K562 (cell line): ENCODE measurements at regions not wholly inside any gene's neighbourhood (a gene's known extent, or its start where the extent isn't known, plus 50 kb on each side); places are given as distances from the start of the nearest gene placed in this dataset.

ENCODE experiments used
- ATAC-seq: fragments of 200-7000 bp; cut with Tn5 transposase; 3 replicates; pipeline ENCODE4 v1.9.1; 2020; ENCODE audit warnings: moderate library complexity
- BruUV-seq: library from RNA; stranded (reverse); fragments of 400-500 nt; replicated peaks from 2 replicates; lab custom pipeline; 2021; lab: Mats Ljungman, UMichigan
- CTCF ChIA-PET: fragments of 300-600 bp; formaldehyde crosslinking; extraction: SDS; loops from one replicate; lab custom pipeline; 2021; ENCODE audit warnings: low intra/inter-chr PET ratio; lab: Yijun Ruan, JAX
- POLR2A ChIA-PET: fragments of 300-600, 350-650 bp; sonication (Branson Sonifier 250); formaldehyde crosslinking; extraction: SDS; loops from one replicate; lab custom pipeline; 2021; ENCODE audit warnings: antibody characterized with exemption, inconsistent platforms; lab: Yijun Ruan, JAX
- DNase-seq, 4 experiments: peaks; one replicate each; pipeline versions ENCODE4 v3.0.0 to v3.0.0-alpha.2; 2011 to 2018; ENCODE audit warnings: low spot score in 3 of 4, mixed read lengths in 3 of 4; ENCODE audit errors: extremely low read depth in 1 of 4
- FAIRE-seq: peaks from 2 replicates; lab custom pipeline; 2011; peaks lifted over from hg19 to GRCh38; lab: Jason Lieb, UNC
- H2AFZ ChIP-seq: 2 replicates; pipeline ENCODE4 v1.6.0; 2011; ENCODE audit warnings: low read depth, low read length, control low read depth, inconsistent platforms
- H3K27ac ChIP-seq: fragments of 200-600 bp; 3 replicates; pipeline ENCODE4 v1.8.0; 2011; ENCODE audit warnings: low read depth, mild to moderate bottlenecking, control low read depth, inconsistent platforms, low read length, moderate library complexity, mixed read lengths; ENCODE audit errors: extremely low read depth
- H3K27me3 ChIP-seq, 2 experiments: fragments of 300-600 bp in 1 of 2; 2 replicates in 1 of 2; 3 replicates in 1 of 2; pipeline versions ENCODE4 v1.6.0 to v1.8.0; 2011; ENCODE audit warnings: inconsistent platforms in 2 of 2, low read length in 2 of 2, mild to moderate bottlenecking in 1 of 2, mixed read lengths in 1 of 2, moderate library complexity in 1 of 2; ENCODE audit not compliant: control insufficient read depth in 2 of 2, insufficient read depth in 2 of 2
- H3K36me3 ChIP-seq: fragments of 300-600 bp; 3 replicates; pipeline ENCODE4 v1.8.0; 2011; ENCODE audit warnings: mild to moderate bottlenecking, low read length, inconsistent platforms; ENCODE audit not compliant: control insufficient read depth, insufficient read depth
- H3K4me1 ChIP-seq, 2 experiments: fragments of 200-600 bp in 1 of 2; replicated peaks in 1 of 2; 2 replicates in 1 of 2; 3 replicates in 1 of 2; pipeline versions ENCODE4 v1.5.1 to v1.8.0; 2011; ENCODE audit warnings: inconsistent platforms in 2 of 2, low read length in 2 of 2, mild to moderate bottlenecking in 1 of 2, mixed read lengths in 1 of 2, moderate library complexity in 1 of 2; ENCODE audit not compliant: control insufficient read depth in 2 of 2, insufficient read depth in 2 of 2
- H3K4me2 ChIP-seq: 2 replicates; pipeline ENCODE4 v1.6.1; 2011; ENCODE audit warnings: low read length, control low read depth, inconsistent platforms, mixed read lengths; ENCODE audit not compliant: insufficient read depth
- H3K4me3 ChIP-seq: fragments of 200-600 bp; sonication (generic), shearing (Covaris generic); 2 replicates; pipeline ENCODE4 v1.5.1; 2016; ENCODE audit warnings: control low read depth, inconsistent platforms
- H3K79me2 ChIP-seq: fragments of 200-600 bp; 3 replicates; pipeline ENCODE4 v1.8.0; 2011; ENCODE audit warnings: low read length, inconsistent platforms; ENCODE audit not compliant: control insufficient read depth, insufficient read depth
- H3K9ac ChIP-seq, 2 experiments: 2 replicates each; pipeline versions ENCODE4 v1.6.0 to v1.6.1; 2011; ENCODE audit warnings: low read depth in 2 of 2, low read length in 2 of 2, control low read depth in 1 of 2, inconsistent platforms in 1 of 2, mild to moderate bottlenecking in 1 of 2, mixed read lengths in 1 of 2; ENCODE audit not compliant: insufficient read depth in 1 of 2
- H3K9me1 ChIP-seq: one replicate; pipeline ENCODE4 v1.6.0; 2011; ENCODE audit warnings: inconsistent platforms, mild to moderate bottlenecking, low read length, moderate library complexity; ENCODE audit not compliant: control insufficient read depth, insufficient read depth
- H3K9me3 ChIP-seq: replicated peaks from 2 replicates; pipeline ENCODE4 v1.5.1; 2011; ENCODE audit warnings: low read depth, low read length, inconsistent platforms; ENCODE audit not compliant: control insufficient read depth, insufficient read depth
- H4K20me1 ChIP-seq: replicated peaks from 2 replicates; pipeline ENCODE4 v1.6.1; 2011; ENCODE audit warnings: low read length, inconsistent platforms, mixed read lengths; ENCODE audit not compliant: control insufficient read depth, insufficient read depth
- POLR2A ChIP-seq: fragments of 450-650 bp; conservative IDR thresholded peaks from 2 replicates; pipeline ENCODE4 v1.6.1; 2016
- SLC30A9 ChIP-seq: fragments of 250-450 bp; sonication (Bioruptor Pico); IDR thresholded peaks from 2 replicates; pipeline ENCODE4 v1.8.0; 2022; ENCODE audit warnings: mild to moderate bottlenecking, moderate library complexity
- SPI1 ChIP-seq: IDR thresholded peaks from 2 replicates; pipeline ENCODE4 v1.6.1; 2011; ENCODE audit warnings: low read depth, low read length, control low read depth, borderline replicate concordance
- TGIF2 ChIP-seq: sonication (generic); formaldehyde crosslinking; IDR thresholded peaks from 2 replicates; pipeline ENCODE4 v1.8.1; 2022; ENCODE audit warnings: mild to moderate bottlenecking, missing genetic modification reagents, moderate library complexity
- ZNF121 ChIP-seq: sonication (generic); formaldehyde crosslinking; conservative IDR thresholded peaks from 2 replicates; pipeline ENCODE4 v1.8.0; 2022; ENCODE audit warnings: missing genetic modification reagents
- WGBS: fragments of 100-300 bp; shearing (Covaris generic); methylation state at CpG from one replicate; pipeline ENCODE4 v1.1.6; 2016; ENCODE audit warnings: low coverage, mixed read lengths; ENCODE audit not compliant: insufficient coverage; ENCODE audit errors: missing lambda C conversion rate; 5-methylcytosine and 5-hydroxymethylcytosine counted together
- in situ Hi-C: fragments of 300-500 bp; cut with MboI; formaldehyde crosslinking; loops from 4 replicates; pipeline ENCODE4 v1.15.0; 2018; ENCODE audit warnings: inconsistent platforms, mixed read lengths
- intact Hi-C: fragments of 100-400 bp; cut with micrococcal nuclease; formaldehyde crosslinking; loops from 2 replicates; pipeline ENCODE4 v1.14.2; 2022

DNA sequence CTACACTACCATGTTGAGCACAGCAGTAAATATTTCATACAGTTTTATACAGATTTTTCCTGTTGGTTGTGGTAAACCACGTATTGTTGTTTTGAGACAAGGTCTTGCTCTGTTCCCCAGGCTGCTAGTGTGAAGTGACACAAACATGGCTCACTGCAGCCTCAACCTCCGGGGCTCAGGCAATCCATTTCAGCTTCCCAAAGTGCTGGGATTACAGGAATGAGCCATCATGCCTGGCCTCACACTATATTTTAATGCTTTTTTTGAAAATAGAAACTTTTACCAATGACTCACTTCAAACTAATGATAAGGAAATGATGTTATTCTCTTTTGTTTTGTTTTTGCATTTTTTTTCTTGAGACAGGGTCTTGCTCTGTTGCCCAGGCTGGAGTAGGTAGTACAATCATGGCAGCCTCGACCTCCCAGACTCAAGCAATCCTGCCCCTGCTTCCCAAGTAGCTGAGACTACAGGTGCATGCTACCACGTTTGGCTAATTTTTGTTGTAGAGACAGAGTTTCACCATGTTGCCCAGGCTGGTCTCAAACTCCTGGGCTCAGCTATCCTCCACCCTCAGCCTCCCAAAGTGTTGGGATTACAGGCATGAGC lies 210.6 kb downstream of the TPST1 start:
- Histone ChIP-seq H3K4me1 (peaks cover 0 to 11% of the 10 kb centered on the region in 2 experiments; a peak in 2 of 5 replicates), H3K9me1 (no peaks in the 10 kb centered on the region), H3K27me3 (no peaks in the 10 kb centered on the region), H3K27ac (no peak overlapping the region), H3K4me2 (no peak overlapping the region), H2AFZ (no peak overlapping the region), H3K4me3 (no peak overlapping the region), H3K9ac (no peak overlapping the region), H3K9me3 (no peaks in the 10 kb centered on the region), H3K36me3 (peaks cover 3% of the 10 kb centered on the region; the same call in 1 of the 3 replicates), H4K20me1 (no peaks in the 10 kb centered on the region), H3K79me2 (no peaks in the 10 kb centered on the region)
- DNase-seq = no peak
- ChIA-PET CTCF (no interaction called here), POLR2A (no interaction called here)
- in situ Hi-C loops = no loop called here
- no peak for ATAC-seq
- peak; percentile 78 for TF ChIP-seq ZNF121 (CRISPR knock-in tag)
- TF ChIP-seq SLC30A9 (CRISPR knock-in tag) = no peak
- no peak for TF ChIP-seq POLR2A
- intact Hi-C loops = no loop called here
- FAIRE-seq = no peak
- no TSS peak for BruUV-seq
- whole genome bisulfite sequencing = 65% methylated on average over 4 of the region's 4 CpGs

DNA sequence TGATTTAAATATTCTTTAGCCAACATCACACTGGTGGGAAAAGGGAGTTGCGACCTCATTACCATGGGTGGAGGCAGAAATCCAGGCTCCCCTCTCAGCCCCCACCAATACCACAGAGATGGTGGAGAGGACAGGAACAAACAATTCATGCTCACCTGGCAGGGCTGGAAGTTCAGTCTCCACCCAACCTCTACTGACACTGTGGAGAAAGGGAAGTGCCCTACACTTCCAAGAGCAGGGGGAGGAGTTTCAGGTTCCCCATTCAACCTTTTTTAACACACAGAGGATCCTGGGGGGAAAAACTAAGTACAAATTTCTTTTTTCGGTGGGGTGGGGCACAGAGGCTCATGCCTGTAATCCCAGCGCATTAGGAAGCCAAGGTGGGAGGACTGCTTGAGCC lies 210.1 kb upstream of the KCTD7 start:
- in situ Hi-C loops (no loop called here), intact Hi-C loops (no loop called here)
- Histone ChIP-seq H3K9me1 (no peaks in the 10 kb centered on the region), H3K9me3 (no peaks in the 10 kb centered on the region), H3K79me2 (no peaks in the 10 kb centered on the region), H3K9ac (no peak overlapping the region), H2AFZ (no peak overlapping the region), H3K4me1 (peaks cover 0 to 8% of the 10 kb centered on the region in 2 experiments; a peak in 2 of 5 replicates), H4K20me1 (no peaks in the 10 kb centered on the region), H3K27ac (no peak overlapping the region), H3K27me3 (no peaks in the 10 kb centered on the region), H3K4me3 (no peak overlapping the region), H3K4me2 (no peak overlapping the region), H3K36me3 (no peaks in the 10 kb centered on the region)
- no peak for ATAC-seq
- CTCF ChIA-PET = no interaction called here
- no peak for FAIRE-seq
- no peak for DNase-seq
- TF ChIP-seq TGIF2 (CRISPR knock-in tag) (no peak), SPI1 (peak; percentile 72; the same call in 1 of the 2 replicates)
- WGBS = 79% methylated on average over 2 of the region's 3 CpGs
- POLR2A ChIA-PET = interaction anchor here (2.1 kb wide), 1 partner anchor 11 kb away, joined by 7 read pairs; no protein-coding TSS in a partner anchor
- no TSS peak for BruUV-seq
